Stimulated activated CD4-positive, alpha-beta T cell treated with anti-CD3 and anti-CD28 coated beads, Interleukin-2, amount 100 ng/mL, for 24 hours (primary cell): ENCODE measurements at regions not wholly inside any gene's neighbourhood (a gene's known extent, or its start where the extent isn't known, plus 50 kb on each side); places are given as distances from the start of the nearest gene placed in this dataset.
"Not testable (repeated sequence)": the region's sequence is repeated elsewhere in the genome, so short reads cannot be mapped to it uniquely, and the experiment has no call there.

ENCODE experiments used
- DNase-seq, 2 donors: peaks; one replicate each; pipeline ENCODE4 v3.0.0-alpha.2; 2020

DNA sequence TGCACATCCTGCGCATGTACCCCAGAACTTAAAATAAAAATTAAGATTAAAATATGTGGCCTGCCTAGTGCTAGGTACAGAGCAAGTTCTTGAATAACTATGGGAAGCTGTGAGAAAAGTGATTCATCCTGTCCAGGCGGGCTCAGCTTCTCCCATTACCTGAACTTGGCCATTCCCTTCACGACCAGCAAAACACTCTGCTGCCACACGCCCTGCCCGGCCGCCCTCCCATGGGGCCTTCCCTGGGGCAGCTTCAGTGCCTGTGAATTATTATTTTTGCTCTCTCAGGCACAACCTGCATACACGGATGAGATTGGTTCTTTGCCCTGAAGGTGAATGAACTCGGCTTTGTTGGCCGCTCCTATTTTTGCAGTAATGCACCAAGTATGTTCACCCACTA is 209.2 kb upstream of the SHH start:
- DNase-seq, result no peak

GRCh38 chr7:156020566-156020965 is 208.3 kb upstream of the SHH start:
- no peak for DNase-seq

GRCh38 chr7:156019776-156020565 is 207.7 kb upstream of the SHH start:
- DNase-seq, result no peak

DNA sequence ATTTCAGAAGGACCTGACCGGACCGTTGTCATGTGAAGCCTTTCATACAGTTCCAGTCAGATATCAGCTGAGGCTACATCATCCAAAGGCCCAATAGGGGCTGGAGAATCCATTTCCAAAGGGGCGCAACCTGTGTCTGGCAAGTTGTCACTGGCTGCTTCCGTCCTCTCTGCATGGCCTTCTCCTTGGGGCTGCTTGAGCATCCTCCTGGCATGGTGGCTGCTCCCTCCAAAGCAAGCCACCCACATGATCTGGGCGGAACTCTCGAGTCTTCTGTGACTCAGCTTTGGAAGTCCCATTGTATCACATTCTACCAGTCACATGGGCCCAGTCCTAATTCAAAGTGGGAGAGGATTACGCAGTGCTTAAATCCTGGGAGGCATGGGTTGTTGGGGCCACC is 207.0 kb upstream of the SHH start:
- no peak for DNase-seq

GRCh38 chr7:156017916-156018700 is 205.8 kb upstream of the SHH start:
- no peak for DNase-seq

DNA sequence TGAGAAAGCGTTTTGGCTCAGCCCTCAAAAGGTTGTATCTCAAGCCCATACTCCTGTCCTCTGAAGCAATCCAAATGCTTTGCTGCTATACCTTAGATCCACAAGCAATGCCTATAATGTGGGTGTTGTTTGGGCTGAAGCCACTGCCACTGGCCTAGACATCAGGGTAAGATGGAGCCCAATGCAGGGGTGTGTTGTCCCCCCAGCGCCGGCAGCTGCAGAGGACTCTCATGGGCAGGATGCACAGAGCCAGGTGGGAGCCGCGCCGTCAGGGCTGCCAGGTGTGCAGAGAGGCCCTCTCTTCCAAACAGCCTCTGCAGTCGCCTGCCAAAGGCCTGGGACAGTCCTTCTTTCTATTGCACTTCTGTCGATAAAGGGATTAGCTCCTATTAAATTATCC is 205.2 kb upstream of the SHH start:
- no peak for DNase-seq

GRCh38 chr7:156015237-156016020 is 203.2 kb upstream of the SHH start:
- no peak for DNase-seq

- DNase-seq, result no peak
Measured at GRCh38 chr7:156014808-156015207, 202.5 kb upstream of the SHH start.

- no peak for DNase-seq
Measured at GRCh38 chr7:156014201-156014600, 201.9 kb upstream of the SHH start.

GRCh38 chr7:156012412-156012811 is 200.1 kb upstream of the SHH start:
- no peak for DNase-seq

GRCh38 chr7:156009569-156009968 is 197.3 kb upstream of the SHH start:
- DNase-seq, result no peak

- DNase-seq, result not testable (repeated sequence)
Measured at GRCh38 chr7:156006876-156007275, 194.6 kb upstream of the SHH start.

GRCh38 chr7:156006024-156006423 is 193.8 kb upstream of the SHH start:
- DNase-seq, result no peak

DNA sequence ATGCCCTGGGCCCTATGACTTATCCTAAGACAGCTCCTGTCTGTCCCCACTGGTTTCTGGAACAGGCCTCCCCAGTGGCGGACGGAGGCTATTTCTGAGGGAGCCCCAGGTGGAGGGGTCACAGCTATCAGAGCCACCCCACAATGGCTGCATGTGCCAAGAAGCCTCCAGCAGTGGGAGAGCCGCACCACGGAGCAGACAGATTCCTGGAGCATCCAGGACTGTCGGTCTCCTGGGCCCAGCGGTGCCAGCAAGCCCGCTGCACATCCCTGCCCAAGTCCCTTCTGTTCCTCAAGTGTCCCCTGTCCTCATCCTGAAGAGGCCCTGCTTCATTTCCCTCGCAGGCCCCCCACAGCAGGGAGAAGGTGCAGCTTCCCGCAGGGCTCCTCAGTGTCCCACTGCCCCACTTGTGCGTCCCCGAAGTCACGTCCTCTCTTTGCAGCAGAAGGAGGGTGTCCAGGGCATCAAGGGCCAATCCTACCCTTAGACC is 193.0 kb upstream of the SHH start:
- no peak for DNase-seq

GRCh38 chr7:156004265-156005201 is 192.3 kb upstream of the SHH start:
- DNase-seq, result no peak

- DNase-seq, result no peak
Measured at GRCh38 chr7:156003220-156004162, 191.2 kb upstream of the SHH start.

DNA sequence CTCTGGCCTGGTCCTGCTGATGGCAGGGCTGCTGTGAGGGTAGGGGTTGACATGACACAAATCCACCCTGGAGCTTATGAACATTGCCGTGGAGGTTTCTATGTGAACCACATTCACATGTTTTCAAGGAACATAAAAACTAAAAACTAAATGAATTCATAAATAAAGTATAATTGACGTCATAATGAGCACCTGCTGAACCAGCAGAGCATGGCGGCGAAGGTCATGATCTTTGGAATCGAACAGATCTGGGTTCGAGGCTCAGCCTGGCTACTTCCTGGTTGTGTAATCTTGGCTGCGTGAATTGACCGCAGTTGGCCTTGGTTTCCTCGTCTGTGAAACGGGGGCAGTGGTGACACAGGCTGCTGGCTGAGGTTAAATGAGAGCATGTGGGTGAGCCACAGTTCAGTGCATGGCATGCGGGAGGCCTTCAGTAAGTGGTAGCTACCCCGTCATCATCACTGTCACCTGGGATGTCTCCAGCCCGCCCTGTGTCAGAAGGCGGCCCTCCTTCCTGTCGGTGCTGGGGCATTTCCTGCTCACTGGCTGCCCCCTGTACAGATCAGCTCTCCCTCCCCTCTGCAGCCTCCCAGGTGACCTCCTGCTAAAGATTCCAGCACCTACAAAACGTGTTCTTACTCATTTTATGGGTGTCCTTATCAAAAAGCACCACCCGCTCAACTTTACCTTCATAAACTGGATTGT is 190.3 kb upstream of the SHH start:
- DNase-seq, result no peak

DNA sequence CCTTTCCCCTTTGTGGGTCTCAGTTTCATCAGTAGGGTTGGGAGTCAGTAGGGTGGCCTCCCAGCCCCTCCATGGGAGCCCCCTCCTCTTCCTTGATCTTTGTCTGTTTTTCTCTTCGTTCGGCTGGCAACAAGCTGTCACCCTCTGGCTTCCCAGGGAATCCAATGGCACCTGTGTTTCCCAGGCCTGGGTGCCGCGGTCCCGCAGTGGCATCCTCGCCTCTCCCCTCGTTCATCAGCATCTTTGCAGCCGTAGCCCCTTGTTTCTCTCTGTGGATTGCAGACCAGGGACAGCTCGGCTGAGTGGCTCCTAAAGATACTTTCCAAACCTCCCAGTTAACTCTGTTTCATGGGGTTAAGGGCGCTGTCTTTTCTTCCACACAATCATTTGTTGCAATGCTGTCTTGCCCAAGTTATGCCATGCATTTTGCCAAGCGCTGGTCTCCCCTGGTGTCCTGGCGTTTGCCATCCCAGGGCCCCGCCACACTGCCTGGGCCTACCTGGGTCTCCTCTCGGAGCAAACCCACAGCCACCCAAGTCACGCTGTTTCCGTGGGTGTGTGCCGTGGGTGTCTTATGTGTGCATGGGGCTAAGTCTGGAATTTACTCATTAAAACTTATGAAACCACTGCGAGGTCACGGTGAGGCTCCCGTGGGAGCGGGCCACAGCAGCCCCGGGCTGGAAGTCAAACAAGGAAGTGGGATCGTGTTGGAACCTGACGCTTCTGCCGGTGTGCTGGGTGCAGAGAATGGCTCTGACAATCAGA is 189.4 kb upstream of the SHH start:
- no peak for DNase-seq

DNA sequence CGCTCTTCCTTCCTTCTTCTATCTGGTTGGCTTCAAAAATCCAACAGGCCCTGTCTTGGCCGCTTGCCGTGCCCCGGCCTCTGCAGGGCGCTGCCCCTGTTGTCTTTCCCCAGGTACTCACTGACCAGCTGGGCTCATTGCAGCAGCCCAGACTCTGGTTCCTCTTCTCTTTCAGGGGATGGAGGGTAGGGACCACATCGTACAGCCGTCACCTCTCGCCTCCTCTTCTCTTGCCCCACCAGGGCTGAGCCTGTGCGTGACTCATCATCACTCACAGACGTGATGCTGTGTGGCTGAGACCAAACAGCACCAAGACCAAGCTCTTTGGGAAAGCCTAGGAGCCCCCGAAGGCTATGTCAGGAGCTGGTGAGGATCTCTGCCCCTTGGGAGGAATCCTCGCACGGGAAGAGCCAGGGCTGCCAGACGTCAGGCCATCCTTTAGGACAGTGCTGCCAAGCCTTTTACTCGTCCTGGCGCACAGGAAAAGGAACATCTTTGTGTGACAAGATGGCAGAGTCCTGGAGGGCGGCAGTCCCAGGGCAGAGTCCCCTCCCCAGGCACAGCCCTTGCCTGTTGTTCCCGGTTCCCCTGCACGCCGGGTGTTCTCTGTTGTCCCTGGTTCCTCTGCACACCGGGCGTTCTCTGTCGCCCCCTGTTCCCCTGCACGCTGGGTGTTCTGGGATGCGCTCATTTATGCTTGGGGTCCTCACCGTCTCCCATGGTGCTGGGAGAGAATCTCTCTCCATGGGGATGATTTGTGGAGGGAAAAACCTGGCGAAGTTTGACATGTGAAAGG is 188.5 kb upstream of the SHH start:
- DNase-seq, result no peak
